IPS DF 4.7 (cell line): ENCODE measurements at regions not wholly inside any gene's neighbourhood (a gene's known extent, or its start where the extent isn't known, plus 50 kb on each side); places are given as distances from the start of the nearest gene placed in this dataset.

Source experiments
- DNase-seq: peaks from one replicate; pipeline ENCODE4 v3.0.0-alpha.2; 2013; ENCODE audit warnings: low spot score; ENCODE audit errors: extremely low read depth

DNA sequence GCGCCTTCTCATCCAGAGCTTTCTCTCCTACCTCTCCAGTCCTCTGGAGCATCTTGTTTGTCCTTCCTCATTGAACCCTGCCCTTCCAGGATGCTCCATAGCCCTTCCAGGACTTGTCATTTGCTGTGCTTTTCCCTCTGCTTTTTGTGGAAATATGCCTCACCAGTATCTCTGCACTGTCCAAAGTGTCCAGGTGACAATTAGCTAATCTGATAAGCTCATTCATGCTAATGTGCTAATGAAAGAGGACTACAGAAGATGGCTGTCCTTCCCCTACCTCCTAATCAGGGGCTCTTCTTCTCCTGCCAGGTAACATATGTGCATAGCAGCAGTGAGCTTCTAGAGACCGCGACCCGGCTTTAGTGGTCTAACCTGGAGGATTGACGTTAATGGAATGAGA is 58.4 kb upstream of the OTX2 start:
- no peak for DNase-seq

DNA sequence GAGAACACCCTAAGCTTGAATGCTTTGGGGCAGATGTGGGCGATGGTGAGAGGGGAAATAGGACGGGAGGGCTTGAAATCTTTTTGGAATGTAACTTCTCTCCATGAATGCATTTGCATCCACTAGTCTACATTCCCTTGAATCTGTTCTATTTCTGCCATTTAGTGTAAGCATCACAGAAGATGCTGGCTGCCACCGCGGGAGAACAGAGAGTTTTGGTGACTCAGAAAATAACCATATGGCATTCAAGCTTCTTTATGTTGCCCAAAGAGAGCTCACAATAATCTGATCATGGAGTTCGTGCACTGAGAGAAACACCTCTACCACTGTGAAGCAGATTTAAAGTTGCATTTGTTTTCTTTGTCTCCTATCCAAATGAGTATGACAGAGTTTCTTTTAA is 52.6 kb upstream of the OTX2 start:
- no peak for DNase-seq

DNA sequence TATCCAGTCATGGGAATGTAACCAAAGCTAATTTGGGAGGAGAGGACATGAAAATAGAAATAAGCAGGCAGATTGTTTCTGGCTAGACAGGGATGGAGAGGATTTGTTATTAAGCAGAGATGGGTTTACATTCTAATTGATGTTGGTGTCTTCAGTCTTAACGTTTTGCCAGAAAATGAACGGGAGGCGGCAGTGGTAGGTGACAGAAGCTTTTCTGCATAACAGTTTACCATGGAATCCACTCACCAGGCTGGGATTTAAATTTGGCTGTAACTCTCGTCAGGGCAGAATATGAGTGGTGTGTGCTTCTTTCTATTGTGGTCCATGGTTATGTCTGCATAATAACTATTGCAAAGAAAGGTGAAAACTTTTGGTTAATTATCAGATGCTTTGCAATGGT is 50.2 kb upstream of the OTX2 start:
- no peak for DNase-seq
